ENCODE measurements at regions not wholly inside any gene's neighbourhood (a gene's known extent, or its start where the extent isn't known, plus 50 kb on each side); places are given as distances from the start of the nearest gene placed in this dataset.

DNA sequence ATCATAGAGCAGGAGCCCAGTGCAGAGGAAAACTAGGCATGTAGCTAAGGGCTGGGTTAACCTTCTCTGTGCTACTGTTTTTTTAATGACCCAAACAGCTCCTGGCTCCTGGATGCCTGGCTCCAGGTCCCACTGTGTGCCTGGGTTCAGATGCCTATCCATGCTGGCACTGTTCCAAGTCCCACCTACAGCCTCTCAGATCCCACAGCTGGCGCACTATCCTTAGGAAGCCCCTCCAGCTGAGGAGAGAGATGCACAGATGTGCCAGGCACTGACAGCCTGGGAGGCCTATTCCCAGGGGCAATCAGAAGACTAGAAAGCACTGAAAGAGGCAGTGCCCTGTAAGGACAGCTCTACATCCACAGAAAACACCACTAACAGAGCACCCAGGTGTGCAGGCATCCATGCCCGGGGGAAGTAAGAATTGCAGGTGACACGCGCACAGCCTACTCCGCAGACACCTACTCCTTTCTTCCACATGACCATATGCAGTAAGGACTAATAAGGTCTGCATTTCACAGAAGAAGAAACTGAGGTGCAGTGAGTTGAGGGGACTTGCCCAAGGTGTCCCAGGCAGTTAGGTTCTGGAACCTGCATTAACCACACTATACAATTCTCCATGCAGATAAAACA is 51.2 kb downstream of the PITPNM2 start:
- H3K4me3 ChIP-seq (ENCODE audit: control insufficient read depth in 2 of 3, extremely low read depth in 1 of 3, insufficient read depth in 2 of 3, low read depth in 1 of 3, low read length in 3 of 3) = no peak overlapping the region
- TF ChIP-seq EZH2 (IDR thresholded peaks at IDR 0.05; ENCODE audit: low read length) = no peak
- TF ChIP-seq, protein P1, sequence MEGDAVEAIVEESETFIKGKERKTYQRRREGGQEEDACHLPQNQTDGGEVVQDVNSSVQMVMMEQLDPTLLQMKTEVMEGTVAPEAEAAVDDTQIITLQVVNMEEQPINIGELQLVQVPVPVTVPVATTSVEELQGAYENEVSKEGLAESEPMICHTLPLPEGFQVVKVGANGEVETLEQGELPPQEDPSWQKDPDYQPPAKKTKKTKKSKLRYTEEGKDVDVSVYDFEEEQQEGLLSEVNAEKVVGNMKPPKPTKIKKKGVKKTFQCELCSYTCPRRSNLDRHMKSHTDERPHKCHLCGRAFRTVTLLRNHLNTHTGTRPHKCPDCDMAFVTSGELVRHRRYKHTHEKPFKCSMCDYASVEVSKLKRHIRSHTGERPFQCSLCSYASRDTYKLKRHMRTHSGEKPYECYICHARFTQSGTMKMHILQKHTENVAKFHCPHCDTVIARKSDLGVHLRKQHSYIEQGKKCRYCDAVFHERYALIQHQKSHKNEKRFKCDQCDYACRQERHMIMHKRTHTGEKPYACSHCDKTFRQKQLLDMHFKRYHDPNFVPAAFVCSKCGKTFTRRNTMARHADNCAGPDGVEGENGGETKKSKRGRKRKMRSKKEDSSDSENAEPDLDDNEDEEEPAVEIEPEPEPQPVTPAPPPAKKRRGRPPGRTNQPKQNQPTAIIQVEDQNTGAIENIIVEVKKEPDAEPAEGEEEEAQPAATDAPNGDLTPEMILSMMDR (optimal IDR thresholded peaks at IDR 0.05 in 1 of 3, IDR thresholded peaks at IDR 0.05 in 1 of 3, conservative IDR thresholded peaks at IDR 0.05 in 1 of 3; ENCODE audit: extremely low read depth in 1 of 3, insufficient read depth in 2 of 3, low read length in 3 of 3) = no peak
- H3K9me3 ChIP-seq (ENCODE audit: control insufficient read depth, low read depth, low read length) = no peaks in the 10 kb centered on the region
- no peak overlapping the region for H3K27ac ChIP-seq (ENCODE audit: control insufficient read depth, insufficient read depth, low read length)
- no peak for DNase-seq (ENCODE audit: low read depth, low spot score)
- no peak overlapping the region for H3K9ac ChIP-seq (ENCODE audit: control insufficient read depth, extremely low read depth, insufficient read depth, low read length)
- dilution Hi-C loops (cut with MboI; ENCODE audit: extremely low pct_ligation_motif_present, low sequenced_read_pairs) = no loop called here
- H3K79me2 ChIP-seq (ENCODE audit: control insufficient read depth, insufficient read depth, low read length) = no peaks in the 10 kb centered on the region
- H3K36me3 ChIP-seq (ENCODE audit: control insufficient read depth in 2 of 2, extremely low read depth in 1 of 2, insufficient read depth in 2 of 2, low read length in 2 of 2) = no peaks in the 10 kb centered on the region
- H3K4me2 ChIP-seq (ENCODE audit: control insufficient read depth, extremely low read depth, insufficient read depth, low read depth, low read length) = no peak overlapping the region
- no peak overlapping the region for H2AFZ ChIP-seq (ENCODE audit: control insufficient read depth, low read length)
- no peaks in the 10 kb centered on the region for H3K9me1 ChIP-seq (ENCODE audit: control insufficient read depth, extremely low read depth, insufficient read depth, low read length)
- peaks cover 4% of the 10 kb centered on the region for H3K4me1 ChIP-seq (ENCODE audit: control insufficient read depth, extremely low read depth, insufficient read depth, low read length)
- H3K27me3 ChIP-seq (ENCODE audit: control insufficient read depth, extremely low read depth, insufficient read depth, low read length) = no peaks in the 10 kb centered on the region
- FAIRE-seq = no peak
- no peaks in the 10 kb centered on the region for H4K20me1 ChIP-seq (ENCODE audit: control insufficient read depth, extremely low read depth, insufficient read depth, low read length)

DNA sequence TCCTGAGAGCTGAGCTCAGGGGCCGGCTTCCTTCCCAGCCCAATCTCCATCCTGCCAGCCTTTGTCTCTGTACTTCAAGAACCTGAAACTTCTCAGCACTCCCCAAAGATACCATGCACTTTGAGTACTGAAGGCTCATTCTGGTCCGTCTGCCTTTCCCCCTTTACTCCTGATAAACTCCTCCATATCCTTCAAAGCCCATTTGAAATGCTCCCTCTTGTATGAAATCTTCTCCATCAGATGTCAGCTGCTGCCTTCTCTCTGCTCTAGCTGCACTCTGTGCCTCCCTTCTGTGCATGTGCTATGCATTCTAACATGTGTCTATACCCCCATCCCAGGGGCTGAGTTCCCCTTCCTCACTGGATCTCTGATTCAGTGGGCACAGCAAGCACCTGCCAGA is 52.1 kb downstream of the PITPNM2 start:
- Histone ChIP-seq H3K4me3 (ENCODE audit: control insufficient read depth in 2 of 3, extremely low read depth in 1 of 3, insufficient read depth in 2 of 3, low read depth in 1 of 3, low read length in 3 of 3) (no peak overlapping the region), H4K20me1 (ENCODE audit: control insufficient read depth, extremely low read depth, insufficient read depth, low read length) (no peaks in the 10 kb centered on the region), H3K9ac (ENCODE audit: control insufficient read depth, extremely low read depth, insufficient read depth, low read length) (no peak overlapping the region), H3K4me2 (ENCODE audit: control insufficient read depth, extremely low read depth, insufficient read depth, low read depth, low read length) (no peak overlapping the region), H3K9me1 (ENCODE audit: control insufficient read depth, extremely low read depth, insufficient read depth, low read length) (no peaks in the 10 kb centered on the region), H2AFZ (ENCODE audit: control insufficient read depth, low read length) (no peak overlapping the region), H3K27me3 (ENCODE audit: control insufficient read depth, extremely low read depth, insufficient read depth, low read length) (no peaks in the 10 kb centered on the region), H3K4me1 (ENCODE audit: control insufficient read depth, extremely low read depth, insufficient read depth, low read length) (peaks cover 4% of the 10 kb centered on the region), H3K79me2 (ENCODE audit: control insufficient read depth, insufficient read depth, low read length) (no peaks in the 10 kb centered on the region), H3K36me3 (ENCODE audit: control insufficient read depth in 2 of 2, extremely low read depth in 1 of 2, insufficient read depth in 2 of 2, low read length in 2 of 2) (no peaks in the 10 kb centered on the region), H3K9me3 (ENCODE audit: control insufficient read depth, low read depth, low read length) (no peaks in the 10 kb centered on the region), H3K27ac (ENCODE audit: control insufficient read depth, insufficient read depth, low read length) (no peak overlapping the region)
- dilution Hi-C loops (cut with MboI; ENCODE audit: extremely low pct_ligation_motif_present, low sequenced_read_pairs) = no loop called here
- FAIRE-seq (no peak), DNase-seq (ENCODE audit: low read depth, low spot score) (no peak)
- no peak for TF ChIP-seq EZH2 (IDR thresholded peaks at IDR 0.05; ENCODE audit: low read length)
- TF ChIP-seq, protein P1 (optimal IDR thresholded peaks at IDR 0.05 in 1 of 3, IDR thresholded peaks at IDR 0.05 in 1 of 3, conservative IDR thresholded peaks at IDR 0.05 in 1 of 3; ENCODE audit: extremely low read depth in 1 of 3, insufficient read depth in 2 of 3, low read length in 3 of 3) = no peak
